H1 (cell line): ENCODE measurements at regions not wholly inside any gene's neighbourhood (a gene's known extent, or its start where the extent isn't known, plus 50 kb on each side); places are given as distances from the start of the nearest gene placed in this dataset.

Experiments
- CTCF ChIA-PET: fragments of 300-600 bp; sonication (Branson Sonifier 250); formaldehyde crosslinking; loops from one replicate; lab custom pipeline; 2021; ENCODE audit not compliant: partially characterized antibody; lab: Charles Lee
- POLR2A ChIA-PET: fragments of 300-600 bp; sonication (Branson Sonifier 250); formaldehyde crosslinking; loops from one replicate; lab custom pipeline; 2021; ENCODE audit warnings: inconsistent platforms; ENCODE audit not compliant: partially characterized antibody; lab: Charles Lee
- DNase-seq, 2 experiments: peaks; one replicate each; pipeline versions ENCODE4 v3.0.0 to v3.0.0-alpha.2; 2010 to 2022; ENCODE audit warnings: low spot score in 2 of 2, low read depth in 1 of 2, mixed read lengths in 1 of 2
- FAIRE-seq: peaks from 2 replicates; lab custom pipeline; 2011; peaks lifted over from hg19 to GRCh38; lab: Jason Lieb, UNC
- H2AFZ ChIP-seq: 2 replicates; pipeline ENCODE4 v1.8.1; 2012; ENCODE audit warnings: low read length, inconsistent platforms
- H2AK5ac ChIP-seq: 2 replicates; pipeline ENCODE4 v1.6.1; 2013; ENCODE audit warnings: low read depth, low read length
- H2BK120ac ChIP-seq: replicated peaks from 2 replicates; pipeline ENCODE3; 2013; ENCODE audit warnings: low read depth, low read length, inconsistent platforms
- H2BK12ac ChIP-seq: 2 replicates; pipeline ENCODE4 v1.6.1; 2013; ENCODE audit warnings: low read depth, low read length
- H2BK15ac ChIP-seq: 2 replicates; pipeline ENCODE4 v1.6.1; 2013; ENCODE audit warnings: low read length
- H2BK20ac ChIP-seq: 2 replicates; pipeline ENCODE4 v1.6.1; 2013; ENCODE audit warnings: low read length
- H2BK5ac ChIP-seq: 2 replicates; pipeline ENCODE4 v1.6.1; 2013; ENCODE audit warnings: low read depth, low read length
- H3K14ac ChIP-seq: 2 replicates; pipeline ENCODE4 v1.6.1; 2013; ENCODE audit warnings: inconsistent platforms; ENCODE audit not compliant: insufficient read length
- H3K18ac ChIP-seq: 2 replicates; pipeline ENCODE4 v1.6.1; 2013; ENCODE audit warnings: low read length; ENCODE audit errors: extremely low read depth
- H3K23ac ChIP-seq: 2 replicates; pipeline ENCODE4 v1.6.1; 2013; ENCODE audit warnings: inconsistent platforms; ENCODE audit not compliant: insufficient read length
- H3K23me2 ChIP-seq: 2 replicates; pipeline ENCODE4 v1.6.1; 2013; ENCODE audit warnings: low read depth, low read length
- H3K27ac ChIP-seq: 2 replicates; pipeline ENCODE4 v1.6.1; 2011; ENCODE audit warnings: low read depth, low read length, inconsistent platforms
- H3K27me3 ChIP-seq, 4 experiments: replicated peaks in 1 of 4; 1 replicate in 1 of 4; 2 replicates in 3 of 4; pipeline versions ENCODE4 v1.6.1 to v1.8.1; 2011 to 2013; ENCODE audit warnings: low read length in 3 of 4, mild to moderate bottlenecking in 3 of 4, inconsistent platforms in 2 of 4, mixed read lengths in 2 of 4, moderate library complexity in 1 of 4; ENCODE audit not compliant: control insufficient read depth in 3 of 4, insufficient read depth in 3 of 4; ENCODE audit errors: extremely low read depth in 1 of 4
- H3K36me3 ChIP-seq, 4 experiments: 2 replicates each; pipeline versions ENCODE4 v1.6.1 to v1.8.1; 2011 to 2013; ENCODE audit warnings: mild to moderate bottlenecking in 4 of 4, low read length in 3 of 4, moderate library complexity in 2 of 4, control low read depth in 1 of 4, inconsistent platforms in 1 of 4; ENCODE audit not compliant: insufficient read depth in 4 of 4, control insufficient read depth in 2 of 4
- H3K4ac ChIP-seq: replicated peaks from 2 replicates; pipeline ENCODE3; 2013; ENCODE audit warnings: low read length, low read depth, mixed read lengths, inconsistent platforms; ENCODE audit not compliant: insufficient read length
- H3K4me1 ChIP-seq, 4 experiments: replicated peaks in 1 of 4; 1 replicate in 1 of 4; 2 replicates in 3 of 4; pipeline versions ENCODE4 v1.6.1 to v1.8.1; 2011 to 2013; ENCODE audit warnings: low read length in 3 of 4, inconsistent platforms in 2 of 4, mixed read lengths in 1 of 4; ENCODE audit not compliant: insufficient read depth in 4 of 4, control insufficient read depth in 3 of 4
- H3K4me2 ChIP-seq, 2 experiments: 2 replicates each; pipeline versions ENCODE4 v1.6.1 to v1.8.1; 2011 to 2013; ENCODE audit warnings: low read depth in 2 of 2, low read length in 2 of 2, control low read depth in 1 of 2, inconsistent platforms in 1 of 2, mild to moderate bottlenecking in 1 of 2; ENCODE audit not compliant: insufficient read depth in 1 of 2
- H3K4me3 ChIP-seq, 4 experiments: fragments of 200-600, 300-600 bp in 1 of 4; sonication (generic), shearing (Covaris generic), sonication (Bioruptor Twin) in 1 of 4; 2 replicates each; pipeline versions ENCODE4 v1.5.1 to v1.8.1; 2011 to 2016; ENCODE audit warnings: low read length in 4 of 4, low read depth in 3 of 4, control low read depth in 2 of 4, inconsistent platforms in 2 of 4, mild to moderate bottlenecking in 2 of 4, mixed read lengths in 1 of 4, moderate library complexity in 1 of 4; ENCODE audit not compliant: insufficient read depth in 2 of 4; ENCODE audit errors: extremely low read depth in 1 of 4
- H3K56ac ChIP-seq: replicated peaks from 2 replicates; pipeline ENCODE3; 2013; ENCODE audit warnings: low read depth, mild to moderate bottlenecking, mixed read lengths, low read length, inconsistent platforms; ENCODE audit not compliant: insufficient read length
- H3K79me1 ChIP-seq: 2 replicates; pipeline ENCODE4 v1.6.1; 2013; ENCODE audit warnings: low read depth, low read length, control low read depth
- H3K79me2 ChIP-seq, 2 experiments: 2 replicates each; pipeline versions ENCODE4 v1.6.1 to v1.8.1; 2012 to 2013; ENCODE audit warnings: low read length in 2 of 2, mild to moderate bottlenecking in 2 of 2, inconsistent platforms in 1 of 2; ENCODE audit not compliant: insufficient read depth in 2 of 2, control insufficient read depth in 1 of 2
- H3K9ac ChIP-seq, 4 experiments: replicated peaks in 1 of 4; 1 replicate in 1 of 4; 2 replicates in 3 of 4; pipeline versions ENCODE4 v1.6.1 to v1.8.1; 2011 to 2013; ENCODE audit warnings: low read depth in 3 of 4, low read length in 3 of 4, control low read depth in 2 of 4, mild to moderate bottlenecking in 2 of 4, moderate library complexity in 2 of 4, inconsistent platforms in 1 of 4; ENCODE audit errors: extremely low read depth in 1 of 4
- H3K9me3 ChIP-seq, 2 experiments: 2 replicates each; pipeline versions ENCODE4 v1.6.1 to v1.8.1; 2012 to 2013; ENCODE audit warnings: mild to moderate bottlenecking in 2 of 2, moderate library complexity in 2 of 2, control low read depth in 1 of 2, inconsistent platforms in 1 of 2, low read depth in 1 of 2, low read length in 1 of 2, mixed read lengths in 1 of 2; ENCODE audit not compliant: insufficient read depth in 2 of 2
- H4K20me1 ChIP-seq, 2 experiments: replicated peaks in 1 of 2; 2 replicates each; pipeline versions ENCODE3 to v1.8.1; 2011 to 2013; ENCODE audit warnings: inconsistent platforms in 2 of 2, low read length in 2 of 2, mild to moderate bottlenecking in 1 of 2; ENCODE audit not compliant: insufficient read depth in 2 of 2, control insufficient read depth in 1 of 2
- H4K5ac ChIP-seq: 2 replicates; pipeline ENCODE4 v1.6.1; 2013; ENCODE audit warnings: low read length, low read depth, mixed read lengths, inconsistent platforms; ENCODE audit not compliant: insufficient read length
- H4K8ac ChIP-seq: 2 replicates; pipeline ENCODE4 v1.8.0; 2013; ENCODE audit warnings: mild to moderate bottlenecking, moderate library complexity, low read length, inconsistent platforms; ENCODE audit not compliant: insufficient read depth; ENCODE audit errors: extremely low read depth
- H4K91ac ChIP-seq: replicated peaks from 2 replicates; pipeline ENCODE3; 2013; ENCODE audit warnings: low read length, mixed read lengths, inconsistent platforms; ENCODE audit not compliant: insufficient read length
- CBX8 ChIP-seq: fragments of 300-800, 300-1000 bp; sonication (generic); IDR thresholded peaks from 2 replicates; pipeline ENCODE4 v1.7.1; 2016; ENCODE audit warnings: low read depth, low read length, borderline replicate concordance
- CHD1 ChIP-seq: IDR thresholded peaks from 2 replicates; pipeline ENCODE4 v1.6.1; 2012; ENCODE audit warnings: low read depth, low read length, improper control_type of control experiment
- CHD2 ChIP-seq: IDR thresholded peaks from 2 replicates; pipeline ENCODE4 v1.6.1; 2012; ENCODE audit warnings: low read length, improper control_type of control experiment
- EGR1 ChIP-seq: IDR thresholded peaks from 2 replicates; pipeline ENCODE4 v1.6.1; 2011; ENCODE audit warnings: low read depth, low read length, borderline replicate concordance
- HDAC2 ChIP-seq, 2 experiments: fragments of 300-600 bp in 1 of 2; sonication (generic) in 1 of 2; IDR thresholded peaks; 2 replicates each; pipeline ENCODE4 v1.6.1; 2011 to 2012; ENCODE audit warnings: low read depth in 2 of 2, low read length in 2 of 2, mild to moderate bottlenecking in 2 of 2, moderate library complexity in 2 of 2, borderline replicate concordance in 1 of 2, inconsistent platforms in 1 of 2
- KDM1A ChIP-seq: fragments of 200-600, 300-600 bp; sonication (generic); IDR thresholded peaks from 2 replicates; pipeline ENCODE4 v1.7.1; 2016; ENCODE audit warnings: mild to moderate bottlenecking, low read length, borderline replicate concordance
- MAFK ChIP-seq: IDR thresholded peaks from 2 replicates; pipeline ENCODE4 v1.6.1; 2012; ENCODE audit warnings: low read depth, mild to moderate bottlenecking, improper control_type of control experiment, low read length
- NANOG ChIP-seq: IDR thresholded peaks from 2 replicates; pipeline ENCODE4 v1.6.1; 2011; ENCODE audit warnings: low read length, low read depth, mild to moderate bottlenecking, inconsistent platforms; ENCODE audit not compliant: insufficient read depth, poor library complexity, severe bottlenecking
- NRF1 ChIP-seq: IDR thresholded peaks from 2 replicates; pipeline ENCODE4 v1.6.1; 2011; ENCODE audit warnings: mild to moderate bottlenecking, low read depth, low read length, improper control_type of control experiment
- POLR2AphosphoS5 ChIP-seq: IDR thresholded peaks from 2 replicates; pipeline ENCODE4 v1.6.1; 2011; ENCODE audit warnings: low read depth, low read length
- RAD21 ChIP-seq, 2 experiments: IDR thresholded peaks in 1 of 2; conservative IDR thresholded peaks in 1 of 2; 2 replicates each; pipeline ENCODE4 v1.6.1; 2011; ENCODE audit warnings: low read depth in 2 of 2, low read length in 2 of 2, improper control_type of control experiment in 1 of 2, inconsistent platforms in 1 of 2, mild to moderate bottlenecking in 1 of 2, moderate library complexity in 1 of 2
- RFX5 ChIP-seq: IDR thresholded peaks from 2 replicates; pipeline ENCODE4 v1.6.1; 2011; ENCODE audit warnings: low read depth, low read length, improper control_type of control experiment, borderline replicate concordance
- SIRT6 ChIP-seq: IDR thresholded peaks from one replicate; pipeline ENCODE4 v1.7.1; 2012; ENCODE audit warnings: low read length, inconsistent platforms
- TAF7 ChIP-seq: optimal IDR thresholded peaks from 2 replicates; pipeline ENCODE3; 2011; ENCODE audit warnings: low read depth, mild to moderate bottlenecking, inconsistent platforms, low read length, moderate library complexity, borderline replicate concordance
- YY1 ChIP-seq: IDR thresholded peaks from 2 replicates; pipeline ENCODE4 v1.6.1; 2011; ENCODE audit warnings: low read depth, mild to moderate bottlenecking, low read length
- WGBS, 2 experiments: shearing (Covaris generic) in 1 of 2; methylation state at CpG; one replicate each; pipeline versions ENCODE4 v1.1.6 to v1.1.7; 2013 to 2015; ENCODE audit warnings: low lambda C conversion rate in 2 of 2, mixed read lengths in 2 of 2, inconsistent platforms in 1 of 2, low coverage in 1 of 2, missing lambda C conversion rate in 1 of 2; ENCODE audit not compliant: insufficient replicate concordance in 2 of 2, insufficient coverage in 1 of 2, insufficient read length in 1 of 2; ENCODE audit errors: extremely low coverage in 1 of 2, missing lambda C conversion rate in 1 of 2; 5-methylcytosine and 5-hydroxymethylcytosine counted together

GRCh38 chr14:98594156-98594555 is 677.8 kb downstream of the BCL11B start:
- Histone ChIP-seq H3K9ac (no peak overlapping the region), H3K79me2 (no peaks in the 10 kb centered on the region), H2BK120ac (no peak overlapping the region), H3K23ac (no peak overlapping the region), H2BK15ac (no peak overlapping the region), H3K4me2 (no peak overlapping the region), H3K4me1 (no peaks in the 10 kb centered on the region), H4K8ac (no peak overlapping the region; the same call in 1 of the 2 replicates), H4K20me1 (no peaks in the 10 kb centered on the region), H3K23me2 (no peaks in the 10 kb centered on the region), H3K14ac (no peak overlapping the region), H3K36me3 (no peaks in the 10 kb centered on the region), H3K4me3 (no peak overlapping the region), H3K56ac (no peak overlapping the region), H3K79me1 (no peaks in the 10 kb centered on the region), H2AK5ac (no peak overlapping the region), H3K9me3 (0 out of 4 replicates have a peak, but pooled peaks cover 0 to 3% of the 10 kb centered on the region in 2 experiments), H3K27ac (no peak overlapping the region), H3K18ac (no peak overlapping the region), H2BK12ac (no peak overlapping the region), H3K4ac (no peak overlapping the region), H4K91ac (no peak overlapping the region), H2AFZ (no peak overlapping the region), H2BK5ac (no peak overlapping the region), H3K27me3 (no peaks in the 10 kb centered on the region), H2BK20ac (no peak overlapping the region), H4K5ac (no peak overlapping the region)
- POLR2A ChIA-PET: interaction anchor here (1.0 kb wide), 1 partner anchor 18 kb away, joined by 3 read pairs; no protein-coding TSS in a partner anchor
- no peak for FAIRE-seq
- CTCF ChIA-PET: interaction anchor here (1.3 kb wide), 1 partner anchor 12 kb away, joined by 7 read pairs; no protein-coding TSS in a partner anchor
- WGBS, 2 experiments: 93% methylated on average over 5 of the region's 5 CpGs; no CpG with 5 or more reads in 1 of the 2 experiments
- DNase-seq: no peak
- TF ChIP-seq TAF7 (no peak), YY1 (no peak), CHD2 (no peak), HDAC2 (IDR thresholded peaks at IDR 0.05; ENCODE audit: borderline replicate concordance in 1 of 2, low read depth in 2 of 2, low read length in 2 of 2) (no peak), CHD1 (no peak), POLR2AphosphoS5 (no peak), NRF1 (no peak), RFX5 (no peak), KDM1A (no peak), MAFK (no peak), CBX8 (no peak), SIRT6 (no peak), NANOG (no peak), EGR1 (no peak), RAD21 (IDR thresholded peaks at IDR 0.05 in 1 of 2, conservative IDR thresholded peaks at IDR 0.05 in 1 of 2; ENCODE audit: low read depth in 2 of 2, low read length in 2 of 2) (no peak)
